NCI-H2107 (cell line): ENCODE measurements at regions not wholly inside any gene's neighbourhood (a gene's known extent, or its start where the extent isn't known, plus 50 kb on each side); places are given as distances from the start of the nearest gene placed in this dataset.
A peak's percentile ranks its signal among the peaks of the same experiment; 100 is the strongest.
"Not testable (repeated sequence)": the region's sequence is repeated elsewhere in the genome, so short reads cannot be mapped to it uniquely, and the experiment has no call there.

Experiments used
- DNase-seq: peaks from one replicate; lab custom pipeline; 2025; lab: John Stamatoyannopoulos, UW

- DNase-seq = no peak
Observed at GRCh38 chr22:22946131-22946530, 58.5 kb downstream of the IGLL5 start.

- DNase-seq = no peak
Observed at GRCh38 chr22:22948651-22949571, 61.3 kb downstream of the IGLL5 start.

- DNase-seq = no peak
Observed at GRCh38 chr22:22949953-22950352, 62.3 kb downstream of the IGLL5 start.

- no peak for DNase-seq
Observed at GRCh38 chr22:22951035-22951434, 63.4 kb downstream of the IGLL5 start.

GRCh38 chr22:22952531-22953280 is 65.1 kb downstream of the IGLL5 start:
- DNase-seq = no peak

GRCh38 chr22:22953791-22954190 is 66.2 kb downstream of the IGLL5 start:
- no peak for DNase-seq

GRCh38 chr22:22954656-22955055 is 67.0 kb downstream of the IGLL5 start:
- DNase-seq = no peak

GRCh38 chr22:22955276-22955798 is 67.7 kb downstream of the IGLL5 start:
- DNase-seq = no peak

GRCh38 chr22:22955866-22956535 is 68.4 kb downstream of the IGLL5 start:
- no peak for DNase-seq

- no peak for DNase-seq
Observed at GRCh38 chr22:22957090-22957489, 69.5 kb downstream of the IGLL5 start.

- DNase-seq = no peak
Observed at GRCh38 chr22:22958621-22959020, 71.0 kb downstream of the IGLL5 start.

- DNase-seq = peak; percentile 54
Observed at GRCh38 chr22:22959147-22959827, 71.7 kb downstream of the IGLL5 start.

- DNase-seq = no peak
Observed at GRCh38 chr22:22960307-22960706, 72.7 kb downstream of the IGLL5 start.

GRCh38 chr22:22961574-22961973 is 74.0 kb downstream of the IGLL5 start:
- DNase-seq = no peak

- DNase-seq = no peak
Observed at GRCh38 chr22:22968366-22968765, 80.8 kb downstream of the IGLL5 start.

- DNase-seq = not testable (repeated sequence)
Observed at GRCh38 chr22:22972605-22973004, 85.0 kb downstream of the IGLL5 start.

- DNase-seq = no peak
Observed at GRCh38 chr22:22973336-22973735, 85.7 kb downstream of the IGLL5 start.

- no peak for DNase-seq
Observed at GRCh38 chr22:22974156-22974555, 86.5 kb downstream of the IGLL5 start.

GRCh38 chr22:22974795-22975580 is 87.4 kb downstream of the IGLL5 start:
- DNase-seq = no peak

GRCh38 chr22:22976033-22976922 is 88.7 kb downstream of the IGLL5 start:
- no peak for DNase-seq
